Ovary (tissue), 3 donors: ENCODE measurements at regions not wholly inside any gene's neighbourhood (a gene's known extent, or its start where the extent isn't known, plus 50 kb on each side); places are given as distances from the start of the nearest gene placed in this dataset.

Source experiments
- EP300 ChIP-seq: sonication (generic); formaldehyde crosslinking; IDR thresholded peaks from one replicate; pipeline ENCODE4 v1.6.1; 2017; ENCODE audit warnings: antibody characterized with exemption
- POLR2A ChIP-seq: fragments of 450-650 bp; IDR thresholded peaks from one replicate; pipeline ENCODE4 v1.6.1; 2017; ENCODE audit warnings: antibody characterized with exemption, mild to moderate bottlenecking, moderate library complexity
- TF ChIP-seq, protein P1 (sequence below), 3 donors: fragments of 450-650 bp in 2 of 3; fragments of 200-600 bp in 1 of 3; IDR thresholded peaks; one replicate each; pipeline versions ENCODE4 v1.5.1 to v1.8.0; 2016 to 2022; ENCODE audit warnings: antibody characterized with exemption in 3 of 3, mild to moderate bottlenecking in 1 of 3
- donor health status: DM: no; HTN: no; CAD: no.

DNA sequence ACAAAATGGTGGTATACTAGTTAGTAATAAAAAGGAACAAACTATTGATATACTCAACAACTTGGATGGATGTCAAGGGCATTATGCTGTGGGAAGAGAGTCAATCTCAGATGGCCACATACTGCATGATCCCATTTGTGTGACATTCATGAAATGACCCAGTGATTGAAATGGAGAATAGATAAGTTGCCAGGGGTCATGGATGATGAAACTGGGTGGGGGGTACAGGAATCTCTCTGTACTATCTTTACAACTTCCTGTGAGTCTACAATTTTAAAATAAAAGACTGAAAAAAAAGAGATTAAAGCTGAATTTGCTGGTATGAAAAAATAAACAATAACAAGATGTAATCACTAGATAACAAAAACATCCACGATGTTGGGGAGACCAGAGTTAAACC lies 70.5 kb upstream of the CDYL2 start:
- TF ChIP-seq, protein P1, sequence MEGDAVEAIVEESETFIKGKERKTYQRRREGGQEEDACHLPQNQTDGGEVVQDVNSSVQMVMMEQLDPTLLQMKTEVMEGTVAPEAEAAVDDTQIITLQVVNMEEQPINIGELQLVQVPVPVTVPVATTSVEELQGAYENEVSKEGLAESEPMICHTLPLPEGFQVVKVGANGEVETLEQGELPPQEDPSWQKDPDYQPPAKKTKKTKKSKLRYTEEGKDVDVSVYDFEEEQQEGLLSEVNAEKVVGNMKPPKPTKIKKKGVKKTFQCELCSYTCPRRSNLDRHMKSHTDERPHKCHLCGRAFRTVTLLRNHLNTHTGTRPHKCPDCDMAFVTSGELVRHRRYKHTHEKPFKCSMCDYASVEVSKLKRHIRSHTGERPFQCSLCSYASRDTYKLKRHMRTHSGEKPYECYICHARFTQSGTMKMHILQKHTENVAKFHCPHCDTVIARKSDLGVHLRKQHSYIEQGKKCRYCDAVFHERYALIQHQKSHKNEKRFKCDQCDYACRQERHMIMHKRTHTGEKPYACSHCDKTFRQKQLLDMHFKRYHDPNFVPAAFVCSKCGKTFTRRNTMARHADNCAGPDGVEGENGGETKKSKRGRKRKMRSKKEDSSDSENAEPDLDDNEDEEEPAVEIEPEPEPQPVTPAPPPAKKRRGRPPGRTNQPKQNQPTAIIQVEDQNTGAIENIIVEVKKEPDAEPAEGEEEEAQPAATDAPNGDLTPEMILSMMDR (IDR thresholded peaks at IDR 0.05) = no peak
- TF ChIP-seq POLR2A (no peak), EP300 (no peak)
